OCI-LY7 (cell line): ENCODE measurements at regions not wholly inside any gene's neighbourhood (a gene's known extent, or its start where the extent isn't known, plus 50 kb on each side); places are given as distances from the start of the nearest gene placed in this dataset.

ENCODE experiments used
- BruUV-seq: library from RNA; stranded (reverse); fragments of 400-500 nt; replicated peaks from 2 replicates; lab custom pipeline; 2021; lab: Mats Ljungman, UMichigan
- CTCF ChIA-PET: fragments of 300-600 bp; sonication (Branson Sonifier 250); formaldehyde crosslinking; loops from one replicate; lab custom pipeline; 2022; ENCODE audit warnings: antibody characterized with exemption; ENCODE audit not compliant: unreplicated experiment; lab: Charles Lee
- POLR2A ChIA-PET: fragments of 300-600 bp; sonication (Branson Sonifier 250); formaldehyde crosslinking; loops from one replicate; lab custom pipeline; 2022; ENCODE audit warnings: antibody characterized with exemption; lab: Charles Lee
- DNase-seq: peaks from one replicate; pipeline ENCODE4 v3.0.0-alpha.2; 2015; ENCODE audit warnings: low spot score
- H2AFZ ChIP-seq: fragments of 200-600 bp; sonication (generic), shearing (Covaris generic); 2 replicates; pipeline ENCODE4 v1.6.1; 2014; ENCODE audit warnings: mild to moderate bottlenecking, antibody characterized with exemption, low read length, moderate library complexity
- H3K27ac ChIP-seq: fragments of 200-600 bp; sonication (generic); 2 replicates; pipeline ENCODE4 v1.5.1; 2014; ENCODE audit warnings: mixed run types, low read depth, mild to moderate bottlenecking, moderate library complexity, low read length, inconsistent platforms; ENCODE audit not compliant: poor library complexity, severe bottlenecking
- H3K36me3 ChIP-seq: fragments of 200-600 bp; sonication (generic); 2 replicates; pipeline ENCODE4 v1.6.1; 2014; ENCODE audit warnings: mild to moderate bottlenecking, antibody characterized with exemption, low read length, moderate library complexity, mixed read lengths; ENCODE audit not compliant: insufficient read depth
- H3K4me1 ChIP-seq: fragments of 200-600 bp; sonication (generic); 2 replicates; pipeline ENCODE4 v1.5.1; 2014; ENCODE audit warnings: mild to moderate bottlenecking, low read length; ENCODE audit not compliant: insufficient read depth, poor library complexity, severe bottlenecking
- H3K4me2 ChIP-seq: fragments of 200-600 bp; sonication (generic); 2 replicates; pipeline ENCODE4 v1.6.1; 2014; ENCODE audit warnings: mild to moderate bottlenecking, low read length
- H3K4me3 ChIP-seq: fragments of 200-600 bp; sonication (generic); 2 replicates; pipeline ENCODE4 v1.5.1; 2014; ENCODE audit warnings: mild to moderate bottlenecking, low read depth, low read length; ENCODE audit not compliant: poor library complexity, severe bottlenecking
- H3K79me2 ChIP-seq: fragments of 200-600 bp; sonication (generic); 2 replicates; pipeline ENCODE4 v1.6.1; 2016; ENCODE audit warnings: low read depth, mild to moderate bottlenecking, low read length, moderate library complexity, mixed read lengths; ENCODE audit not compliant: insufficient read depth
- H3K9me2 ChIP-seq: fragments of 200-600 bp; sonication (generic); 2 replicates; pipeline ENCODE4 v1.6.1; 2016; ENCODE audit warnings: mild to moderate bottlenecking, low read length, mixed read lengths; ENCODE audit not compliant: insufficient read depth
- H3K9me3 ChIP-seq: fragments of 200-600 bp; sonication (generic); 2 replicates; pipeline ENCODE4 v1.6.1; 2014; ENCODE audit warnings: mild to moderate bottlenecking, mixed run types, low read length, mixed read lengths
- H4K20me1 ChIP-seq: fragments of 200-600 bp; sonication (generic); 2 replicates; pipeline ENCODE4 v1.6.1; 2014; ENCODE audit warnings: mild to moderate bottlenecking, antibody characterized with exemption, low read length, moderate library complexity, mixed read lengths; ENCODE audit not compliant: insufficient read depth
- CTCF ChIP-seq: fragments of 200-600 bp; sonication (generic); conservative IDR thresholded peaks from 2 replicates; pipeline ENCODE4 v1.5.1; 2014; ENCODE audit warnings: mild to moderate bottlenecking, antibody characterized with exemption, low read length, moderate library complexity, mixed read lengths
- EZH2phosphoT487 ChIP-seq: fragments of 200-600 bp; sonication (generic); IDR thresholded peaks from 2 replicates; pipeline ENCODE4 v1.6.1; 2018; ENCODE audit warnings: low read depth, borderline replicate concordance, mild to moderate bottlenecking, mixed run types, antibody characterized with exemption, low read length, moderate library complexity, mixed read lengths
- intact Hi-C: fragments of 100-400 bp; cut with micrococcal nuclease; formaldehyde crosslinking; loops from one replicate; pipeline ENCODE4 v1.10.0; 2022; ENCODE audit not compliant: unreplicated experiment

- Histone ChIP-seq H3K27ac (no peak overlapping the region), H3K9me3 (no peaks in the 10 kb centered on the region), H3K4me2 (no peak overlapping the region), H3K4me1 (no peaks in the 10 kb centered on the region), H3K4me3 (no peak overlapping the region), H3K79me2 (no peaks in the 10 kb centered on the region), H3K36me3 (no peaks in the 10 kb centered on the region), H2AFZ (no peak overlapping the region), H4K20me1 (no peaks in the 10 kb centered on the region), H3K9me2 (no peaks in the 10 kb centered on the region)
- no TSS peak for BruUV-seq
- DNase-seq = no peak
- ChIA-PET CTCF (no interaction called here), POLR2A (no interaction called here)
- intact Hi-C loops = no loop called here
- TF ChIP-seq CTCF = no peak
- TF ChIP-seq EZH2phosphoT487 = no peak
Observed at GRCh38 chr3:147630921-147631415, 221.8 kb downstream of the ZIC1 start.

GRCh38 chr3:147640781-147641180 is 231.6 kb downstream of the ZIC1 start:
- CTCF ChIA-PET = no interaction called here
- Histone ChIP-seq H3K9me2 (no peaks in the 10 kb centered on the region; the same call in 1 of the 2 replicates), H3K27ac (no peak overlapping the region), H2AFZ (no peak overlapping the region), H4K20me1 (no peaks in the 10 kb centered on the region), H3K9me3 (no peaks in the 10 kb centered on the region), H3K79me2 (no peaks in the 10 kb centered on the region), H3K36me3 (no peaks in the 10 kb centered on the region), H3K4me2 (no peak overlapping the region), H3K4me1 (no peaks in the 10 kb centered on the region), H3K4me3 (no peak overlapping the region)
- TF ChIP-seq EZH2phosphoT487 (no peak), CTCF (no peak)
- intact Hi-C loops = no loop called here
- BruUV-seq = no TSS peak
- DNase-seq = no peak
- POLR2A ChIA-PET = interaction anchor here (0.5 to 0.7 kb wide), 2 partner anchors 9 to 344 kb away, joined by 3 read pairs; no protein-coding TSS in a partner anchor

- no peak overlapping the region for H3K27ac ChIP-seq
- DNase-seq = no peak
- no peaks in the 10 kb centered on the region for H3K36me3 ChIP-seq
- TF ChIP-seq EZH2phosphoT487 (no peak), CTCF (no peak)
- no peak overlapping the region for H3K4me3 ChIP-seq
- H3K9me2 ChIP-seq = no peaks in the 10 kb centered on the region; the same call in 1 of the 2 replicates
- H4K20me1 ChIP-seq = no peaks in the 10 kb centered on the region
- no peak overlapping the region for H2AFZ ChIP-seq
- H3K4me1 ChIP-seq = no peaks in the 10 kb centered on the region
- no peak overlapping the region for H3K4me2 ChIP-seq
- H3K79me2 ChIP-seq = no peaks in the 10 kb centered on the region
- ChIA-PET CTCF (no interaction called here), POLR2A (no interaction called here)
- no TSS peak for BruUV-seq
- no peaks in the 10 kb centered on the region for H3K9me3 ChIP-seq
- intact Hi-C loops = no loop called here
Observed at GRCh38 chr3:147645761-147646160, 236.6 kb downstream of the ZIC1 start.
